ENCODE measurements at regions not wholly inside any gene's neighbourhood (a gene's known extent, or its start where the extent isn't known, plus 50 kb on each side); places are given as distances from the start of the nearest gene placed in this dataset.
"Not testable (repeated sequence)": the region's sequence is repeated elsewhere in the genome, so short reads cannot be mapped to it uniquely, and the experiment has no call there.

DNA sequence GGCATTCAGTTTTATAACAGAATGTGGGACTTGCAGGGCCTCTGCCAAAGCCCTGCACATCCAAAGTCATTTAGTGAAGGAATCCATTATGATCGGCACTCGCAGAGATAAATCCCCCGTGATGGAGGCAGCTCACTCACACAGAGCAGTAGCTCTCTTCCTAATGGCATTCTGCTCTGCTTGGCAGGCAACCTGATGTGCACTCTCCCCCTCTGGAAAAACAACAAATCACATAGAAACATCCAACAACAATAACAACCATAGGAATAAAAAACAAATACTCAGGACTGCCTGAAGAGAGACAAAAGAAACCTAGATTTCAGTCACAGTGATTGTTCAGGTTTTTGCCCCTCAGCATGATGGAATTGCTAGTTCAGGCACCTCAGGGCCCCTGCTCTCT lies 59.7 kb downstream of the NAA11 start:
- no peak for DNase-seq

- no peak for DNase-seq
These were observed 66.6 kb downstream of the NAA11 start for GRCh38 chr4:79259242-79259641.

DNA sequence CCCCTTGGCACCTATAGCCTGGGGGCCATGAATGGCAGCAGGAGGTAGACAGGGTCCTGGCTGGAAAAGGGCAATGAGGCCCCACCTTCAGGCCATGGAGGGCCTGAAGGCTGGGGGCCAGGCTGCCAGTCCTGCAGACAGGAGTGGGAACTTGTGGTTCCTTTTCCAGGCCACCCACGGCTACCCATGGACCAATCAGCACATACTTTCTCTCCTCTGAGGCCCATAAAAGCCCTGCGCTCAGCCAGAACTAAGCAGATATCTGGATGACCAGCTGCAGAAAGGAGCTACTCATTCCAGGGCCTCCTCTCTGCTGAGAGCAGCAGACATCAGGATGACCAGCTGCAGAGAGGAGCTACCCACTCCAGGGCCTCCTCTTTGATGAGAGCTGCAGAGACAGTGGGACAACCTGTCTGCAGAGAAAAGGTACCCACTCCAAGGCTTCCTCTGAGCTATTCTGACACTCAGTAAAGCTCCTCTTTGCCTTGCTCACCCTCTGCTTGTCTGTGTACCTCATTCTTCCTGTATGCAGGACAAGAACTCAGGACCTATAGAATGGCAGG lies 67.2 kb downstream of the NAA11 start:
- DNase-seq = no peak

GRCh38 chr4:79257953-79258613 lies 67.8 kb downstream of the NAA11 start:
- DNase-seq = no peak

GRCh38 chr4:79255793-79256192 lies 70.1 kb downstream of the NAA11 start:
- peak in 1 of 3 experiments; percentile 15 for DNase-seq

DNA sequence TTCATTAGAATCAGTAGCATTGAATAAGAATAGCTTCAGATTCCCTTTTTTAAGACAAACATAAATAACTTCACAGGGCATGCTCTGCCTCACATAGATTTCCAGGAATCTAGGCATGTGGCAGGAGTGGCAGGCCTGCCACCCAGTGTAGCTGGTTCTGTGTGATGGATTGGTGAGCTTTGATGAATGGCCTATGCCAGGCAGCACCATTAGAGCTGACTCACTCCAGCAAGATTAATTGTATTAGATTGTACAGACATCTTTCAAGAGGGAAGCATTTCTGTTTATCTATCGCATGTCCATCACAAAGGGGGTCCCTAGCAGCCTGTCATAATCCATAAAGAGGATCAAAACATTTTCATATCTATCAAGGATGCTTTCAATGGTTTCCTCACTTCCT lies 71.9 kb downstream of the NAA11 start:
- DNase-seq = peak in 1 of 3 experiments; percentile 27

- no peak for DNase-seq
These were observed 72.7 kb downstream of the NAA11 start for GRCh38 chr4:79253168-79253567.

GRCh38 chr4:79250887-79251286 lies 75.0 kb downstream of the NAA11 start:
- no peak for DNase-seq

DNA sequence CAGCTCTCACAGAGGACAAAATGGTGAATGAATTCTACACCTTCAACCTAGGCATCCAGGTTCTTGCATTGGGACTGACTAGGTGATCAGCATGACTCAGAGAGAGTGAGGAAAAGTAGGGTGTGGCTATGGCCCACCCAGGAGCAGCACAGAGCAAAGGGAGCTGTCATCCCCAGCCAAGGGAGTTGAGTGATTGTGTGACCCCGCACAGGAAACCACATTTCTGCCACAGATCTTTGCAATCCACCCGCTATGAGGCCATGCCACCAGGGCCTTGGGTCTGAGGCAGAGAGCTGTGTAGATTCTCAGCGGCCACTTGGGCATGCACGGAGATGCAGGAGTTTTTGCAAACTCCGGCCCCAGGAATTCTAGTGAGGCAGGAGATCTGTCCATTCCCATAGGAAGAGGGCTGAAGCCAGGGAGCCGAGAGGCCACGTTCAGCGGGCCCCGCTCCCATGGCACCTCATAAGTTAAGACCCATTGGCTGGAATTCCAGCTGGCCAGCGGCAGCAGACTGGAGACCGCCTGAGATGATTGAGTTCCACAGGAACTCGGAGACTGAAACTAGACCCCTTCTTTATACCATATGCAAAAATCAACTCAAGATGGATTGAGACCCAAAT lies 75.9 kb downstream of the NAA11 start:
- DNase-seq = no peak

DNA sequence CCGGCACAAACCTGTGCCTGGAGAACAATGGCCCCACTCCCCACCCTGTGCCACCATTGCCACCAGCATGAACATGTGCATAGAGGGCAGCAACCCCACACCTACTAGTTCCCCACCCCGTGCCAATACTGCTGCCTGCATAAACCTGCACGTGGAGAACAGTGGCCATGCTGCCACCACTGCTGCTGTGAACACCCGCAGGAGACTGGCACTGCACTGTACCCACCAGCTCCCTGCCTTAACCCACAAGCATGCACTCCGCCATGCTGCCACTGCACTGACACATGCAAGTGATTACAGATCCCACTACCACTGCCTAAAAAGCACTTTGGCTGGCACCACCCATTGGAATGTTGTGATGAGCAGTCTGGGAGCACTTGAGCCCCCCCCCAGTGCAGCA lies 77.3 kb downstream of the NAA11 start:
- DNase-seq = no peak

DNA sequence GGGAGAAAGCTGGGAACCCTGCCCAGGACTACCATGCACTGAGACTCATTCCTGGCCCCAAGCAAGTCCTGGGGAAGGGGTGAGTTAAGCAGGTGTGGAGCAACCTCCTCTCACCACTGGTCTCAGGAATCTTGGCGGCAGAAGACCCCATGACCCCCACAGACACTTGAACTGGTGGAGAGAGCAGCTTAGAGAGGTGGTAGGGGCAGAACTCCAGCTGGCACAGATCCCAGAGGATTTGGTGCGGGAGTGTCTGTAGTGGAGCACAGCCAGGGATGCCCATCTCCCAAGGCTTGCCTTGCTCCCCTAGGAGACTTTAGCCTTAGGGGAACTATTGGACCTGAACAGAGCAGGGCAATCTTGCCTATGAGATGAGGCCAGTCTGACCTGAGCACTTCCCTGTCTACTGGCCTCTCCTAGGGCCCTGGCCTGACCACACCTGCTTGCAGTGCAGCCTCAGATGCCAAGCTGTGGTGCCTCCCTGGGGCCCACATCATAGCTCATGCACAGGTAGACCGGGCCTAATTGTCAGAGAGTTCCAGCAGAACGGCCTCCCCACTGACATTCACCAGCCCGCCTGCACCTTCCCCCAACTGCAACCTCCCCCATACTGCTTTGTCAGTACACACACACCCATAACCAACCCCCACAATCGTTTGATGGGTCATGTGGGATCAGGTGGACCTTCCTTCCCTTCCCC lies 78.0 kb downstream of the NAA11 start:
- no peak for DNase-seq

- not testable (repeated sequence) for DNase-seq
These were observed 80.5 kb downstream of the NAA11 start for GRCh38 chr4:79245200-79245940.

- peak in 2 of 3 experiments; percentile 6 to 77 for DNase-seq
These were observed 84.0 kb downstream of the NAA11 start for GRCh38 chr4:79241846-79242245.

GRCh38 chr4:79237851-79238250 lies 88.0 kb downstream of the NAA11 start:
- no peak for DNase-seq

- DNase-seq = no peak
These were observed 89.1 kb downstream of the NAA11 start for GRCh38 chr4:79236785-79237184.

GRCh38 chr4:79235095-79235494 lies 90.8 kb downstream of the NAA11 start:
- DNase-seq = no peak

GRCh38 chr4:79233820-79234219 lies 92.0 kb downstream of the NAA11 start:
- DNase-seq = no peak

- DNase-seq = no peak
These were observed 93.3 kb downstream of the NAA11 start for GRCh38 chr4:79232540-79232939.

- no peak for DNase-seq
These were observed 98.0 kb downstream of the NAA11 start for GRCh38 chr4:79227860-79228259.

DNA sequence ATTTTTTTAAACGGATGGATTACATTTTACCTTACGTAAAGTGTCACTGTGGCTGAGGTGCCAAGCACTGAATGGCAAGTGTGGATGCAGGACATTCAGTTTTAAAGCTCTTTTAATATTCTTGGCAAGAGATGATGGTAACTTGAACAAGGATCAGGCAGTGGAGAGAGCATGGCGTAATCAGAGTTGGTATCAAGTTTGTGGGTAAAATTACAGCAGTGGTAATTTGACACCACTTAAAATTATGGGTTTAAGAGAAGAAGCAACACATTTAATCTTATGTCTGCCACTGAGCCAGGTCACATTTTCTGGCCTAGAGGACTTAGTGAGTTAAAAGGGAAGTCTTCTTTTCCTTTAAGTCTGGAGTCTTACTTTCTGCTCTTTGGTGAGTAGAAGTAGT lies 100.5 kb downstream of the NAA11 start:
- peak in 1 of 3 experiments; percentile 13 for DNase-seq

GRCh38 chr4:79224777-79225104 lies 101.1 kb downstream of the NAA11 start:
- no peak for DNase-seq

GRCh38 chr4:79223993-79224776 lies 101.7 kb downstream of the NAA11 start:
- DNase-seq = no peak
